ENCODE measurements at regions not wholly inside any gene's neighbourhood (a gene's known extent, or its start where the extent isn't known, plus 50 kb on each side); places are given as distances from the start of the nearest gene placed in this dataset.

GRCh38 chr2:125925891-125926546, 729.9 kb upstream of the GYPC start:
- intact Hi-C loops (cut with micrococcal nuclease) = no loop called here
- CTCF ChIA-PET = interaction anchor here (0.7 kb wide), 1 partner anchor 414 kb away, joined by 3 read pairs; no protein-coding TSS in a partner anchor
- peak; percentile 3 for DNase-seq (ENCODE audit: unreplicated experiment)

GRCh38 chr2:125935559-125935958, 720.4 kb upstream of the GYPC start:
- H3K4me1 Mint-ChIP-seq (ENCODE audit: insufficient read depth, unreplicated experiment) = peaks cover 12% of the 10 kb centered on the region
- peaks cover 6% of the 10 kb centered on the region for H3K36me3 Mint-ChIP-seq (ENCODE audit: insufficient read depth, unreplicated experiment)
- H3K4me3 Mint-ChIP-seq (ENCODE audit: unreplicated experiment) = no peak overlapping the region
- BruUV-seq (replicated peaks) = no TSS peak
- H3K27ac Mint-ChIP-seq (ENCODE audit: low read depth, unreplicated experiment) = no peak overlapping the region
- peaks cover 5% of the 10 kb centered on the region for H3K9me3 Mint-ChIP-seq (ENCODE audit: unreplicated experiment)
- CTCF ChIA-PET = no interaction called here
- POLR2A ChIA-PET = no interaction called here
- intact Hi-C loops (cut with micrococcal nuclease) = no loop called here
- TF ChIP-seq CTCF (IDR thresholded peaks at IDR 0.05; ENCODE audit: unreplicated experiment) = no peak
- no peaks in the 10 kb centered on the region for H3K27me3 Mint-ChIP-seq (ENCODE audit: insufficient read depth, unreplicated experiment)
- DNase-seq (ENCODE audit: unreplicated experiment) = no peak

More at GRCh38 chr2:125925891-125926546, 729.9 kb upstream of the GYPC start:
- H3K9me3 Mint-ChIP-seq (ENCODE audit: unreplicated experiment) = peaks cover 17% of the 10 kb centered on the region
- H3K27me3 Mint-ChIP-seq (ENCODE audit: insufficient read depth, unreplicated experiment) = peaks cover 13% of the 10 kb centered on the region
- no peaks in the 10 kb centered on the region for H3K36me3 Mint-ChIP-seq (ENCODE audit: insufficient read depth, unreplicated experiment)
- H3K27ac Mint-ChIP-seq (ENCODE audit: low read depth, unreplicated experiment) = no peak overlapping the region
- POLR2A ChIA-PET = no interaction called here
- TF ChIP-seq CTCF (IDR thresholded peaks at IDR 0.05; ENCODE audit: unreplicated experiment) = no peak
- peaks cover 13% of the 10 kb centered on the region for H3K4me1 Mint-ChIP-seq (ENCODE audit: insufficient read depth, unreplicated experiment)
- no TSS peak for BruUV-seq (replicated peaks)
- H3K4me3 Mint-ChIP-seq (ENCODE audit: unreplicated experiment) = no peak overlapping the region

DNA sequence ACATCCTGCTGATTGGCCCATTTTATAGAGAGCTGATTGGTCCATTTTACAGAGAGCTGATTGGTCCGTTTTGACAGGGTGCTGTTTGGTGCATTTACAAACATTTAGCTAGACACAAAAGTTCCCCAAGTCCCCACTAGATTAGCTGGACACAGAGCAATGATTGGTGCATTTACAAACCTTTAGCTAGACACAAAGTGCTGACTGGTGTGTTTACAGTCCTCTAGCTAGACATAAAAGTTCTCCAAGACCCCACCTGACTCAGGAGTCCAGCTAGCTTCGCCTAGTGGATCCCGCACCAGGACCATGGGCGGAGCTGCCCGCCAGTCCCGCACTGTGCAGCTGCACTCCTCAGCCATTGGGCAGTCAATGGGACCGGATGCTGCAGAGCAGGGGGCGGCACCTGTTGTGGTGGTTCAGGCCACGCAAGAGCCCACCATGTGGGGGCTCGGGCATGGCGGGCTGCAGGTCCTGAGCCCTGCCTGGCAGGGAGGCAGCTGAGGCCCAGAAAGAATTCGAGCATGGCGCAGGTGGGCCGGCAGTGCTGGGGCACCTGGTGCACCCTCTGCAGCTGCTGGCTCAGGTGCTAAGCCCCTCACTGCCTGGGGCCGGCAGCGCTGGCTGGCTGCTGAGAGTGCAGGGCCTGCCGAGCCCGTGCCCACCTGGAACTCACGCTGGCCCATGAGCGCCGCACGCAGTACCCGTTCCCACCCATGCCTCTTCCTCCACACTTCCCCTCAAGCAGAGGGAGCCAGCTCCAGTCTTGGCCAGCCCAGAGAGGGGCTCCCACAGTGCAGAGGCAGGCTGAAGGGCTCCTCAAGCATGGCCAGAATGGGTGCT, 713.2 kb upstream of the GYPC start:
- BruUV-seq (replicated peaks) = no TSS peak
- POLR2A ChIA-PET = no interaction called here
- no peak for TF ChIP-seq CTCF (IDR thresholded peaks at IDR 0.05; ENCODE audit: unreplicated experiment)
- no peak overlapping the region for H3K4me3 Mint-ChIP-seq (ENCODE audit: unreplicated experiment)
- CTCF ChIA-PET = interaction anchor here (0.6 kb wide), 1 partner anchor 650 kb away, joined by 3 read pairs; no protein-coding TSS in a partner anchor
- peaks cover 28% of the 10 kb centered on the region for H3K9me3 Mint-ChIP-seq (ENCODE audit: unreplicated experiment)
- H3K4me1 Mint-ChIP-seq (ENCODE audit: insufficient read depth, unreplicated experiment) = no peaks in the 10 kb centered on the region
- intact Hi-C loops (cut with micrococcal nuclease) = no loop called here
- no peaks in the 10 kb centered on the region for H3K36me3 Mint-ChIP-seq (ENCODE audit: insufficient read depth, unreplicated experiment)
- no peak overlapping the region for H3K27ac Mint-ChIP-seq (ENCODE audit: low read depth, unreplicated experiment)
- no peaks in the 10 kb centered on the region for H3K27me3 Mint-ChIP-seq (ENCODE audit: insufficient read depth, unreplicated experiment)
- DNase-seq (ENCODE audit: unreplicated experiment) = no peak

GRCh38 chr2:125959047-125959446, 696.9 kb upstream of the GYPC start:
- H3K27me3 Mint-ChIP-seq (ENCODE audit: insufficient read depth, unreplicated experiment) = no peaks in the 10 kb centered on the region
- BruUV-seq (replicated peaks) = no TSS peak
- ChIA-PET CTCF (interaction anchor here (0.6 kb wide), 1 partner anchor 25 kb away, joined by 3 read pairs; no protein-coding TSS in a partner anchor), POLR2A (no interaction called here)
- no peak for TF ChIP-seq CTCF (IDR thresholded peaks at IDR 0.05; ENCODE audit: unreplicated experiment)
- no peak overlapping the region for H3K27ac Mint-ChIP-seq (ENCODE audit: low read depth, unreplicated experiment)
- no peak for DNase-seq (ENCODE audit: unreplicated experiment)
- H3K4me1 Mint-ChIP-seq (ENCODE audit: insufficient read depth, unreplicated experiment) = no peaks in the 10 kb centered on the region
- H3K4me3 Mint-ChIP-seq (ENCODE audit: unreplicated experiment) = no peak overlapping the region
- peaks cover 5% of the 10 kb centered on the region for H3K9me3 Mint-ChIP-seq (ENCODE audit: unreplicated experiment)
- no peaks in the 10 kb centered on the region for H3K36me3 Mint-ChIP-seq (ENCODE audit: insufficient read depth, unreplicated experiment)
- intact Hi-C loops (cut with micrococcal nuclease) = no loop called here

Data from MCF 10A (cell line).